ENCODE measurements at regions not wholly inside any gene's neighbourhood (a gene's known extent, or its start where the extent isn't known, plus 50 kb on each side); places are given as distances from the start of the nearest gene placed in this dataset.

DNA sequence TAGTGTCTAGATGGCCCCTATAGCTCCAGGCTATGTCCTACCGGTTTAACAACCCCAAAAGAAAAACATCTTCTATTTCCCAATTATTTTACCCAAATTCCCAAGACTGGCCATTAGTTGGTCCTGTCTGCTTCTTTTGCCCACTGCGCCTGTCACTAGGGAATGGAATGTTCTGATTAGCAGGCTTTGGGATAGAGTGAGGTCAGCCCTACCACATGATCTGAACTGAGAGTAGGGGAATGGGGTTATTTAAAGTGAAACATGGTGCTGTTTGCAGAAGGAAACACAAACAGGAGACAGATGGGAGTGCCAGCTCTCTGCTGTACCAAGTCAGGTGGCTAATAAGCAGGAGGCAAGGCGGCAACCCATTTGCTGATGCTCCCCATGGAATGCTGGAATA, 635.6 kb upstream of the CFAP20DC start:
- DNase-seq (ENCODE audit: low read depth) (no peak), FAIRE-seq (no peak)
- no peak overlapping the region for H3K4me3 ChIP-seq (ENCODE audit: low read depth, low read length)
- TF ChIP-seq, protein P1, sequence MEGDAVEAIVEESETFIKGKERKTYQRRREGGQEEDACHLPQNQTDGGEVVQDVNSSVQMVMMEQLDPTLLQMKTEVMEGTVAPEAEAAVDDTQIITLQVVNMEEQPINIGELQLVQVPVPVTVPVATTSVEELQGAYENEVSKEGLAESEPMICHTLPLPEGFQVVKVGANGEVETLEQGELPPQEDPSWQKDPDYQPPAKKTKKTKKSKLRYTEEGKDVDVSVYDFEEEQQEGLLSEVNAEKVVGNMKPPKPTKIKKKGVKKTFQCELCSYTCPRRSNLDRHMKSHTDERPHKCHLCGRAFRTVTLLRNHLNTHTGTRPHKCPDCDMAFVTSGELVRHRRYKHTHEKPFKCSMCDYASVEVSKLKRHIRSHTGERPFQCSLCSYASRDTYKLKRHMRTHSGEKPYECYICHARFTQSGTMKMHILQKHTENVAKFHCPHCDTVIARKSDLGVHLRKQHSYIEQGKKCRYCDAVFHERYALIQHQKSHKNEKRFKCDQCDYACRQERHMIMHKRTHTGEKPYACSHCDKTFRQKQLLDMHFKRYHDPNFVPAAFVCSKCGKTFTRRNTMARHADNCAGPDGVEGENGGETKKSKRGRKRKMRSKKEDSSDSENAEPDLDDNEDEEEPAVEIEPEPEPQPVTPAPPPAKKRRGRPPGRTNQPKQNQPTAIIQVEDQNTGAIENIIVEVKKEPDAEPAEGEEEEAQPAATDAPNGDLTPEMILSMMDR (IDR thresholded peaks at IDR 0.05; ENCODE audit: insufficient read depth, low read length, severe bottlenecking): no peak
- H3K36me3 ChIP-seq (ENCODE audit: control insufficient read depth, insufficient read depth, low read length): no peaks in the 10 kb centered on the region
- H3K27me3 ChIP-seq (ENCODE audit: control insufficient read depth, insufficient read depth, low read length): no peaks in the 10 kb centered on the region

DNA sequence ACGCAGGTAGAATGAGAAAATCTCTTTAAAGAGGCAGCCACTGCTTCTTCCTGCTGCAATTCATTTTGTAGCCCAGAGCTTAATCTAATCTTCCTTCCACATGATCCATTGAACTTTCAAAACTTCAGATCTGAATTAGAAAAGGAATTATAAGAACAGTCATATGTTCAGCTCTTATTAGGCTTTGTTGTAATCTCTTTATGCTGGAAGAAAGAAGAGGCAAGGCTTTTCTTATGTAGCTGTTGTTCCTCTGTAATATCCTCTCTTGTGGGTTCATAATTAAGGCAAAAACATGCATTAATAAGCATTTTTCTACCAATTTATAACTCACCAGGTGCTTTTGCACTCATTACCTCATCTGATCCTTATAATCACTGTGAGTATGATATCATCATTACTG, 634.9 kb upstream of the CFAP20DC start:
- DNase-seq (ENCODE audit: low read depth) (no peak), FAIRE-seq (no peak)
- TF ChIP-seq, protein P1 (IDR thresholded peaks at IDR 0.05; ENCODE audit: insufficient read depth, low read length, severe bottlenecking): no peak
- Histone ChIP-seq H3K4me3 (ENCODE audit: low read depth, low read length) (no peak overlapping the region), H3K27me3 (ENCODE audit: control insufficient read depth, insufficient read depth, low read length) (no peaks in the 10 kb centered on the region), H3K36me3 (ENCODE audit: control insufficient read depth, insufficient read depth, low read length) (no peaks in the 10 kb centered on the region)

DNA sequence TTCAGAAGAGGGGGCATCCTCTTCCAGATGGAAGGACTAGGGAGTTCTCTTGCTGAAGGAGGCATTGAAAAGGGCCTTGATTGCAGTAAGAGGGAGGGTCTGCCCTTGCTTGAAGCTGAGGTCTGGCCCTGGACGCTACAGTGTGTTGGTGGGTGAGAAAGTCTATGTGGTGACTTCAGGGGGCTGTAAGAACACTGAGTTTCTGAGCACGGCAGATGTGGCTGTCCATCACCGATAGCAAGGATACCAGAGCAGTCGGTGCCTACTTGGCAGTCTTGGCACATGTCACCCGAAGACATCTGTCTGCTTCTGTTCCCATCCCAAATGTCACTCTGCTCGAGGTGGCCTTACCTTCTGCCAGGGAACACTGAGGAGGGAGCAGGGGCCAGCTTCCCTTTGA, 631.1 kb upstream of the CFAP20DC start:
- Histone ChIP-seq H3K4me3 (ENCODE audit: low read depth, low read length) (no peak overlapping the region), H3K36me3 (ENCODE audit: control insufficient read depth, insufficient read depth, low read length) (no peaks in the 10 kb centered on the region), H3K27me3 (ENCODE audit: control insufficient read depth, insufficient read depth, low read length) (no peaks in the 10 kb centered on the region)
- TF ChIP-seq, protein P1 (IDR thresholded peaks at IDR 0.05; ENCODE audit: insufficient read depth, low read length, severe bottlenecking): no peak
- no peak for FAIRE-seq
- no peak for DNase-seq (ENCODE audit: low read depth)

DNA sequence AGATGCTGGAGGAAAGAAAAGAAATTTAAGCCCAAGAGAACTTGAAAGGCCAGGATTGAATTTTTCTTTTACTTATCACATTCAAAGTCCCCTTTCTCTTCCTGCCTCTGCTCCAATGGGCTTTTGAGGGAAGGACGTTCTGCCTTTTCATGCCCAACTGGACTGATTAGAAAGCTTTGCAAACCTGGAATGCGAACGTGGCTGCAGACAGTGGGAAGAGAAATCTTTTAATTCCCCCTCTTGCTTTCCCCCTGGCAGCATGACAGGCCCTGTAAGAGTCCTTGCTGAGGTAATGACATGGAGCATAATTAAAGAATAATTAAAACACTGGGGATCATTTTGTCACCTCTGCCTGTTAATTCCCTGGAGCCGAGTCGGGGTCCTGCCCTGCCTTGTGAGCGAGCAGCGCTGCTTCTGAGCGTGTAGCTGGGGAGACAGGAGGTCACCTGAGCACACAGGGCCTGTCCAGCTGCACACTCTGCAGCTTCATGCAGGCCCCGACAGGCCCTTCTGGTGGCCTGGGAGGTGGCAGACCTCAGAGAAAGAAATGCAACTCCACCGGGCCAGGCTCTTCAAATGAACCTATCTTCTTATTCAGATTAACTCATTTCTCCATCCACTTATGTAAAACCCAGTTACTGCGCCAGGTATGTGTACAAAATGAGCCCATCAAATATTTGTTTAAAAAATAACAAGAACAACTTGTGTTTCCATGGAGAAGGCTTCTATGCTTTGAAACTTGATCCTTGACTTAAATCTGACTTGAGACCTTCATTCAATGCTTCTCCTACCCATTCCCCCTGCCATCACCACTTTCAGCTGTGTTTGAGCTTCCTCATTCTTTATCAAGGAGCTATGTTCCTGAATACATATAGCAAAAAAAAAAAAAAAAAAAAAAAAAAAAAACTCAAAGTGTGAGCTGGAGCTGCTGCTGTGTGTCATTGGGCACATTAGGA, 628.2 kb upstream of the CFAP20DC start:
- Histone ChIP-seq H3K4me3 (ENCODE audit: low read depth, low read length) (no peak overlapping the region), H3K27me3 (ENCODE audit: control insufficient read depth, insufficient read depth, low read length) (no peaks in the 10 kb centered on the region), H3K36me3 (ENCODE audit: control insufficient read depth, insufficient read depth, low read length) (no peaks in the 10 kb centered on the region)
- DNase-seq (ENCODE audit: low read depth): peak; percentile 47
- TF ChIP-seq, protein P1 (IDR thresholded peaks at IDR 0.05; ENCODE audit: insufficient read depth, low read length, severe bottlenecking): no peak
- FAIRE-seq: no peak

DNA sequence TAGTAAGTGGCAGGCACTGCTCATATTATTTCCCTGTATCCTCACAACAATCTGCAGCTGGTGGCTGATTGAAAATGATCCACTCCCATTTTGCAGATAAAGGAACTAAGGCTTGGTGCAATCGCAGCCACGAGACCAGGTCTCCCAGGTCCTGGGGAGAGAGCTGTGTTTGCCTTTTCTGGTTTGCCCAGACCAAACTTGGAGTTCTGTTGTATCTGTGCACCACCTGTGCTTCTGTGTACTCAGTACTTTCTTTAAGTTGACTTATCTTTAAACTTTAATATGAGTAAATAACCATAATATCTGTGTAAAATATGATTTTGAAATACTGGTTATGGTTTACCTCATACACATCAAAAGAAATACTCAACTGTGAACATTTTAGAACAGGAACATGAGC, 625.7 kb upstream of the CFAP20DC start:
- Histone ChIP-seq H3K27me3 (ENCODE audit: control insufficient read depth, insufficient read depth, low read length) (no peaks in the 10 kb centered on the region), H3K36me3 (ENCODE audit: control insufficient read depth, insufficient read depth, low read length) (no peaks in the 10 kb centered on the region), H3K4me3 (ENCODE audit: low read depth, low read length) (no peak overlapping the region)
- DNase-seq (ENCODE audit: low read depth) (no peak), FAIRE-seq (no peak)
- TF ChIP-seq, protein P1 (IDR thresholded peaks at IDR 0.05; ENCODE audit: insufficient read depth, low read length, severe bottlenecking): no peak
